OCI-LY7 (cell line): ENCODE measurements at regions not wholly inside any gene's neighbourhood (a gene's known extent, or its start where the extent isn't known, plus 50 kb on each side); places are given as distances from the start of the nearest gene placed in this dataset.
A peak's percentile ranks its signal among the peaks of the same experiment; 100 is the strongest.

ENCODE experiments used
- BruUV-seq: library from RNA; stranded (reverse); fragments of 400-500 nt; replicated peaks from 2 replicates; lab custom pipeline; 2021; lab: Mats Ljungman, UMichigan
- CTCF ChIA-PET: fragments of 300-600 bp; sonication (Branson Sonifier 250); formaldehyde crosslinking; loops from one replicate; lab custom pipeline; 2022; ENCODE audit warnings: antibody characterized with exemption; ENCODE audit not compliant: unreplicated experiment; lab: Charles Lee
- POLR2A ChIA-PET: fragments of 300-600 bp; sonication (Branson Sonifier 250); formaldehyde crosslinking; loops from one replicate; lab custom pipeline; 2022; ENCODE audit warnings: antibody characterized with exemption; lab: Charles Lee
- DNase-seq: peaks from one replicate; pipeline ENCODE4 v3.0.0-alpha.2; 2015; ENCODE audit warnings: low spot score
- H2AFZ ChIP-seq: fragments of 200-600 bp; sonication (generic), shearing (Covaris generic); 2 replicates; pipeline ENCODE4 v1.6.1; 2014; ENCODE audit warnings: mild to moderate bottlenecking, antibody characterized with exemption, low read length, moderate library complexity
- H3K27ac ChIP-seq: fragments of 200-600 bp; sonication (generic); 2 replicates; pipeline ENCODE4 v1.5.1; 2014; ENCODE audit warnings: mixed run types, low read depth, mild to moderate bottlenecking, moderate library complexity, low read length, inconsistent platforms; ENCODE audit not compliant: poor library complexity, severe bottlenecking
- H3K36me3 ChIP-seq: fragments of 200-600 bp; sonication (generic); 2 replicates; pipeline ENCODE4 v1.6.1; 2014; ENCODE audit warnings: mild to moderate bottlenecking, antibody characterized with exemption, low read length, moderate library complexity, mixed read lengths; ENCODE audit not compliant: insufficient read depth
- H3K4me1 ChIP-seq: fragments of 200-600 bp; sonication (generic); 2 replicates; pipeline ENCODE4 v1.5.1; 2014; ENCODE audit warnings: mild to moderate bottlenecking, low read length; ENCODE audit not compliant: insufficient read depth, poor library complexity, severe bottlenecking
- H3K4me2 ChIP-seq: fragments of 200-600 bp; sonication (generic); 2 replicates; pipeline ENCODE4 v1.6.1; 2014; ENCODE audit warnings: mild to moderate bottlenecking, low read length
- H3K4me3 ChIP-seq: fragments of 200-600 bp; sonication (generic); 2 replicates; pipeline ENCODE4 v1.5.1; 2014; ENCODE audit warnings: mild to moderate bottlenecking, low read depth, low read length; ENCODE audit not compliant: poor library complexity, severe bottlenecking
- H3K79me2 ChIP-seq: fragments of 200-600 bp; sonication (generic); 2 replicates; pipeline ENCODE4 v1.6.1; 2016; ENCODE audit warnings: low read depth, mild to moderate bottlenecking, low read length, moderate library complexity, mixed read lengths; ENCODE audit not compliant: insufficient read depth
- H3K9me2 ChIP-seq: fragments of 200-600 bp; sonication (generic); 2 replicates; pipeline ENCODE4 v1.6.1; 2016; ENCODE audit warnings: mild to moderate bottlenecking, low read length, mixed read lengths; ENCODE audit not compliant: insufficient read depth
- H3K9me3 ChIP-seq: fragments of 200-600 bp; sonication (generic); 2 replicates; pipeline ENCODE4 v1.6.1; 2014; ENCODE audit warnings: mild to moderate bottlenecking, mixed run types, low read length, mixed read lengths
- H4K20me1 ChIP-seq: fragments of 200-600 bp; sonication (generic); 2 replicates; pipeline ENCODE4 v1.6.1; 2014; ENCODE audit warnings: mild to moderate bottlenecking, antibody characterized with exemption, low read length, moderate library complexity, mixed read lengths; ENCODE audit not compliant: insufficient read depth
- CTCF ChIP-seq: fragments of 200-600 bp; sonication (generic); conservative IDR thresholded peaks from 2 replicates; pipeline ENCODE4 v1.5.1; 2014; ENCODE audit warnings: mild to moderate bottlenecking, antibody characterized with exemption, low read length, moderate library complexity, mixed read lengths
- EZH2phosphoT487 ChIP-seq: fragments of 200-600 bp; sonication (generic); IDR thresholded peaks from 2 replicates; pipeline ENCODE4 v1.6.1; 2018; ENCODE audit warnings: low read depth, borderline replicate concordance, mild to moderate bottlenecking, mixed run types, antibody characterized with exemption, low read length, moderate library complexity, mixed read lengths
- intact Hi-C: fragments of 100-400 bp; cut with micrococcal nuclease; formaldehyde crosslinking; loops from one replicate; pipeline ENCODE4 v1.10.0; 2022; ENCODE audit not compliant: unreplicated experiment

GRCh38 chr10:61832866-61833481, 68.5 kb upstream of the ARID5B start:
- TF ChIP-seq EZH2phosphoT487 (no peak), CTCF (no peak)
- no peak overlapping the region for H3K4me3 ChIP-seq
- no TSS peak for BruUV-seq
- CTCF ChIA-PET, result no interaction called here
- no peak overlapping the region for H3K27ac ChIP-seq
- H4K20me1 ChIP-seq, result no peaks in the 10 kb centered on the region
- POLR2A ChIA-PET, result no interaction called here
- intact Hi-C loops, result loop anchor here (5.0 kb wide), 1 partner anchor 81 kb away; no protein-coding TSS in a partner anchor
- H3K4me2 ChIP-seq, result no peak overlapping the region
- H3K9me3 ChIP-seq, result no peaks in the 10 kb centered on the region
- H3K4me1 ChIP-seq, result no peaks in the 10 kb centered on the region
- no peak overlapping the region for H2AFZ ChIP-seq
- H3K36me3 ChIP-seq, result no peaks in the 10 kb centered on the region
- no peak for DNase-seq
- H3K79me2 ChIP-seq, result no peaks in the 10 kb centered on the region
- H3K9me2 ChIP-seq, result no peaks in the 10 kb centered on the region

GRCh38 chr10:61834519-61834918, 67.0 kb upstream of the ARID5B start:
- TF ChIP-seq CTCF, result no peak
- TF ChIP-seq EZH2phosphoT487, result no peak
- Histone ChIP-seq H3K4me3 (no peak overlapping the region), H4K20me1 (no peaks in the 10 kb centered on the region), H3K4me2 (no peak overlapping the region), H3K36me3 (no peaks in the 10 kb centered on the region), H3K27ac (no peak overlapping the region), H3K9me2 (no peaks in the 10 kb centered on the region), H3K9me3 (no peaks in the 10 kb centered on the region), H2AFZ (no peak overlapping the region; the same call in 1 of the 2 replicates), H3K4me1 (no peaks in the 10 kb centered on the region), H3K79me2 (no peaks in the 10 kb centered on the region)
- ChIA-PET CTCF (no interaction called here), POLR2A (interaction anchor here (0.6 kb wide), 1 partner anchor 20 kb away, joined by 8 read pairs; no protein-coding TSS in a partner anchor)
- intact Hi-C loops, result loop anchor here (5.0 kb wide), 1 partner anchor 82 kb away; no protein-coding TSS in a partner anchor
- no TSS peak for BruUV-seq
- no peak for DNase-seq

- Histone ChIP-seq H3K79me2 (no peaks in the 10 kb centered on the region), H3K9me2 (no peaks in the 10 kb centered on the region), H3K36me3 (no peaks in the 10 kb centered on the region), H3K4me2 (no peak overlapping the region), H3K9me3 (no peaks in the 10 kb centered on the region), H4K20me1 (no peaks in the 10 kb centered on the region), H3K4me1 (peaks cover 2% of the 10 kb centered on the region), H2AFZ (peak overlapping the region; percentile 70; the same call in 1 of the 2 replicates), H3K4me3 (no peak overlapping the region), H3K27ac (no peak overlapping the region)
- CTCF ChIA-PET, result no interaction called here
- no TSS peak for BruUV-seq
- TF ChIP-seq EZH2phosphoT487 (no peak), CTCF (peak; percentile 72)
- peak; percentile 44 for DNase-seq
- intact Hi-C loops, result no loop called here
- POLR2A ChIA-PET, result interaction anchor here (0.6 kb wide), 2 partner anchors 8 to 21 kb away, joined by 8 to 9 read pairs; no protein-coding TSS in a partner anchor
Measured at GRCh38 chr10:61835069-61835945, 66.2 kb upstream of the ARID5B start.
